Hepatocyte (in vitro differentiated cells): ENCODE measurements at regions not wholly inside any gene's neighbourhood (a gene's known extent, or its start where the extent isn't known, plus 50 kb on each side); places are given as distances from the start of the nearest gene placed in this dataset.

Experiments
- EZH2 ChIP-seq: fragments of 200-600 bp; sonication (generic); IDR thresholded peaks from 2 replicates; pipeline ENCODE4 v1.6.1; 2016; ENCODE audit warnings: antibody characterized with exemption, mild to moderate bottlenecking, borderline replicate concordance
- EZH2phosphoT487 ChIP-seq: fragments of 200-600 bp; sonication (generic); IDR thresholded peaks from one replicate; pipeline ENCODE4 v1.6.1; 2018; ENCODE audit warnings: antibody characterized with exemption, mild to moderate bottlenecking, low read depth, moderate library complexity; ENCODE audit not compliant: unreplicated experiment, severe bottlenecking
- TF ChIP-seq, protein P1 (sequence below): fragments of 200-600 bp; sonication (generic); IDR thresholded peaks from 2 replicates; pipeline ENCODE4 v1.5.1; 2016; ENCODE audit warnings: antibody characterized with exemption, mild to moderate bottlenecking; ENCODE audit not compliant: poor library complexity

DNA sequence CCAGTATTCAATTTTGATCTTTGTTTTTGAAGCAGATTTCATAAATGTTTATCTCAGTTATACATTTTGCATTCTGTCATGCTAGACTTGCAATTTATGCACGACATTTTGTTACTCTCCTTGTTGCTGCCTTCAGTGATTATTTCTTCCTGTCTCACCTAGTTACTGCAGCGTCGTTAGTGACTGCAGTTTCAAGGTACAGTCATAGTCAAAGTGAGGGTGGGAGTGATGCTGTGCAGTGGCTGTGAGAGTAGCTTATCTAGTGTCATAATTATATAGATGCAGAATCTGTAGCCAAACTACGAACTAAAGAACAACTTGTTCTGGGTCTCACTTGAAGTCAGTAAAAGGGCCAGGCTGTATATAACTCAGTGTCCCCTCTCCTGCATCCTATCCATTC is 69.8 kb downstream of the GPR101 start:
- TF ChIP-seq, protein P1, sequence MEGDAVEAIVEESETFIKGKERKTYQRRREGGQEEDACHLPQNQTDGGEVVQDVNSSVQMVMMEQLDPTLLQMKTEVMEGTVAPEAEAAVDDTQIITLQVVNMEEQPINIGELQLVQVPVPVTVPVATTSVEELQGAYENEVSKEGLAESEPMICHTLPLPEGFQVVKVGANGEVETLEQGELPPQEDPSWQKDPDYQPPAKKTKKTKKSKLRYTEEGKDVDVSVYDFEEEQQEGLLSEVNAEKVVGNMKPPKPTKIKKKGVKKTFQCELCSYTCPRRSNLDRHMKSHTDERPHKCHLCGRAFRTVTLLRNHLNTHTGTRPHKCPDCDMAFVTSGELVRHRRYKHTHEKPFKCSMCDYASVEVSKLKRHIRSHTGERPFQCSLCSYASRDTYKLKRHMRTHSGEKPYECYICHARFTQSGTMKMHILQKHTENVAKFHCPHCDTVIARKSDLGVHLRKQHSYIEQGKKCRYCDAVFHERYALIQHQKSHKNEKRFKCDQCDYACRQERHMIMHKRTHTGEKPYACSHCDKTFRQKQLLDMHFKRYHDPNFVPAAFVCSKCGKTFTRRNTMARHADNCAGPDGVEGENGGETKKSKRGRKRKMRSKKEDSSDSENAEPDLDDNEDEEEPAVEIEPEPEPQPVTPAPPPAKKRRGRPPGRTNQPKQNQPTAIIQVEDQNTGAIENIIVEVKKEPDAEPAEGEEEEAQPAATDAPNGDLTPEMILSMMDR, result no peak
- TF ChIP-seq EZH2 (no peak), EZH2phosphoT487 (no peak)
